ENCODE measurements at regions not wholly inside any gene's neighbourhood (a gene's known extent, or its start where the extent isn't known, plus 50 kb on each side); places are given as distances from the start of the nearest gene placed in this dataset.

DNA sequence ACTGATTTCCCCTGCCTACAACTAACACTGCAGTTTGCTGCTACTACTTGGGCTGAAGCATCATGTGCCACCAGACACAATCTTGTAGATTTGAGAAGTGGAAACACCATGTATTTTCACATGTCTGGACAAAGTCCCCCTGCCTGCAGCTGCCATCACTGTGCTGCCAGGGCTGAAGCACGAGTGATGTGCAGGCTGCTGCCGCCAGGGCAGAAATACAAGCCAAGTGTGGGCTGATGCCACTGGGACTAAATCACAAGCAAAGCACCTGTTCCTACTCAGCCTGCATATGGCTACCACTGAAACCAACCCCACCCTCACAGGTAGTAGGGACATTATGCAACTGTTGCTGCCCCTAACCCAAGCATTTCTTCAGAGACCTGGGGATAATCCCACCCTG is 179.5 kb upstream of the SLC35G4 start:
- Histone ChIP-seq H3F3A (replicated peaks; ENCODE audit: insufficient read depth) (no peaks in the 10 kb centered on the region), H2AFZ (ENCODE audit: low read depth) (no peak overlapping the region), H3K27ac (ENCODE audit: low read depth in 2 of 2, low read length in 1 of 2) (no peak overlapping the region), H3K27me3 (ENCODE audit: insufficient read depth) (peaks cover 6% of the 10 kb centered on the region; the same call in 1 of the 2 replicates), H3K9ac (no peak overlapping the region), H3K4me3 (ENCODE audit: low read depth in 2 of 2, low read length in 1 of 2) (no peak overlapping the region), H3K36me3 (replicated peaks in 1 of 2; ENCODE audit: control insufficient read depth in 1 of 2, insufficient read depth in 2 of 2, low read length in 1 of 2) (no peaks in the 10 kb centered on the region), H3K4me1 (ENCODE audit: control insufficient read depth in 1 of 2, insufficient read depth in 2 of 2, low read depth in 1 of 2, low read length in 1 of 2) (no peaks in the 10 kb centered on the region), H4K20me1 (ENCODE audit: insufficient read depth) (no peaks in the 10 kb centered on the region), H3K9me3 (no peaks in the 10 kb centered on the region), H3K4me2 (no peak overlapping the region), H3K79me2 (ENCODE audit: insufficient read depth) (no peaks in the 10 kb centered on the region), H3K9me2 (no peaks in the 10 kb centered on the region)
- ChIA-PET POLR2A (no interaction called here), CTCF (no interaction called here)
- TF ChIP-seq MEF2A (IDR thresholded peaks at IDR 0.05; ENCODE audit: borderline replicate concordance, low read depth) (no peak), GABPA (IDR thresholded peaks at IDR 0.05; ENCODE audit: low read depth) (no peak), RFX5 (IDR thresholded peaks at IDR 0.05; ENCODE audit: low read length) (no peak), TCF12 (IDR thresholded peaks at IDR 0.05) (no peak), RCOR1 (IDR thresholded peaks at IDR 0.05; ENCODE audit: low read length) (no peak), RXRA (IDR thresholded peaks at IDR 0.05; ENCODE audit: borderline replicate concordance, low read depth) (no peak), NFIC (IDR thresholded peaks at IDR 0.05; ENCODE audit: borderline replicate concordance) (no peak), RAD21 (IDR thresholded peaks at IDR 0.05; ENCODE audit: low read length) (no peak), GATA2 (CRISPR knock-in tag; IDR thresholded peaks at IDR 0.05) (no peak), TAF1 (IDR thresholded peaks at IDR 0.05; ENCODE audit: borderline replicate concordance, low read depth, low read length) (no peak), FOSL2 (IDR thresholded peaks at IDR 0.05; ENCODE audit: borderline replicate concordance, low read depth) (no peak), FOXJ3 (CRISPR knock-in tag; IDR thresholded peaks at IDR 0.05) (no peak), JUND (IDR thresholded peaks at IDR 0.05) (no peak), SIN3A (IDR thresholded peaks at IDR 0.05; ENCODE audit: borderline replicate concordance, low read depth, low read length) (no peak), FOXM1 (IDR thresholded peaks at IDR 0.05; ENCODE audit: low read depth) (no peak), EP300 (IDR thresholded peaks at IDR 0.05; ENCODE audit: borderline replicate concordance in 1 of 2, low read depth in 1 of 2, low read length in 1 of 2) (no peak)
- TF ChIP-seq, protein P1, sequence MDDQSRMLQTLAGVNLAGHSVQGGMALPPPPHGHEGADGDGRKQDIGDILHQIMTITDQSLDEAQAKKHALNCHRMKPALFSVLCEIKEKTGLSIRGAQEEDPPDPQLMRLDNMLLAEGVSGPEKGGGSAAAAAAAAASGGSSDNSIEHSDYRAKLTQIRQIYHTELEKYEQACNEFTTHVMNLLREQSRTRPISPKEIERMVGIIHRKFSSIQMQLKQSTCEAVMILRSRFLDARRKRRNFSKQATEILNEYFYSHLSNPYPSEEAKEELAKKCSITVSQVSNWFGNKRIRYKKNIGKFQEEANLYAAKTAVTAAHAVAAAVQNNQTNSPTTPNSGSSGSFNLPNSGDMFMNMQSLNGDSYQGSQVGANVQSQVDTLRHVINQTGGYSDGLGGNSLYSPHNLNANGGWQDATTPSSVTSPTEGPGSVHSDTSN (IDR thresholded peaks at IDR 0.05), result no peak
- TF ChIP-seq, protein P2, sequence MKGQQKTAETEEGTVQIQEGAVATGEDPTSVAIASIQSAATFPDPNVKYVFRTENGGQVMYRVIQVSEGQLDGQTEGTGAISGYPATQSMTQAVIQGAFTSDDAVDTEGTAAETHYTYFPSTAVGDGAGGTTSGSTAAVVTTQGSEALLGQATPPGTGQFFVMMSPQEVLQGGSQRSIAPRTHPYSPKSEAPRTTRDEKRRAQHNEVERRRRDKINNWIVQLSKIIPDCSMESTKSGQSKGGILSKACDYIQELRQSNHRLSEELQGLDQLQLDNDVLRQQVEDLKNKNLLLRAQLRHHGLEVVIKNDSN (IDR thresholded peaks at IDR 0.05; ENCODE audit: borderline replicate concordance, low read depth), result no peak
- TF ChIP-seq, protein P3, sequence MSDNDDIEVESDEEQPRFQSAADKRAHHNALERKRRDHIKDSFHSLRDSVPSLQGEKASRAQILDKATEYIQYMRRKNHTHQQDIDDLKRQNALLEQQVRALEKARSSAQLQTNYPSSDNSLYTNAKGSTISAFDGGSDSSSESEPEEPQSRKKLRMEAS (IDR thresholded peaks at IDR 0.05; ENCODE audit: low read depth), result no peak
- WGBS (ENCODE audit: low lambda C conversion rate), result 20% methylated on average over 2 of the region's 2 CpGs
- no peak for DNase-seq

DNA sequence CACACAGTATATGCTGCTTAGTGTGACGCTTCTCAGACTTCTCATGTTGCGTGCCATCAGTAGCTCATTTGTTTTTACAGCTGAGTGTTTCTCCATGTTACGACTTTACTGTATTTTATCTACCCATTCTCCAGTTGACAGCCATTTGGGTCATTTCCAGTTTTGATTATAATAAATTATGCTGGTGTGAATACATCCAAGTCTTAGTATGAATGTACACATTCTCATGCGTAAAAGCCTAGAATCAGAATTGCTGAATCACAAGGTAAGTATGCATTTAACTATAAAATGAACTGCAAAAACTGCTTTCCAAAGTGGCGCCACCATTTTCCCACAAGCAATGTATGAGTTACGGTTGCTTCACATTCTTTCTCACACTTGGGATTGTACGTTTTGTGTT is 184.2 kb upstream of the SLC35G4 start:
- 0 out of 2 replicates have a peak, but pooled peaks cover 3% of the 10 kb centered on the region for H3K9me2 ChIP-seq
- CTCF ChIA-PET, result no interaction called here
- H3K9me3 ChIP-seq, result no peaks in the 10 kb centered on the region
- no peaks in the 10 kb centered on the region for H3K36me3 ChIP-seq (replicated peaks in 1 of 2; ENCODE audit: control insufficient read depth in 1 of 2, insufficient read depth in 2 of 2, low read length in 1 of 2)
- peaks cover 6% of the 10 kb centered on the region; the same call in 1 of the 2 replicates for H3K27me3 ChIP-seq (ENCODE audit: insufficient read depth)
- no peak overlapping the region for H3K4me2 ChIP-seq
- no peak overlapping the region for H3K4me3 ChIP-seq (ENCODE audit: low read depth in 2 of 2, low read length in 1 of 2)
- no peak overlapping the region for H3K27ac ChIP-seq (ENCODE audit: low read depth in 2 of 2, low read length in 1 of 2)
- POLR2A ChIA-PET, result no interaction called here
- WGBS (ENCODE audit: low lambda C conversion rate), result 16% methylated on average over 7 of the region's 7 CpGs
- no peak overlapping the region for H3K9ac ChIP-seq
- no peak overlapping the region for H2AFZ ChIP-seq (ENCODE audit: low read depth)
- no peaks in the 10 kb centered on the region for H3F3A ChIP-seq (replicated peaks; ENCODE audit: insufficient read depth)
- H3K79me2 ChIP-seq (ENCODE audit: insufficient read depth), result no peaks in the 10 kb centered on the region
- H3K4me1 ChIP-seq (ENCODE audit: control insufficient read depth in 1 of 2, insufficient read depth in 2 of 2, low read depth in 1 of 2, low read length in 1 of 2), result no peaks in the 10 kb centered on the region
- no peaks in the 10 kb centered on the region for H4K20me1 ChIP-seq (ENCODE audit: insufficient read depth)
- no peak for DNase-seq
- no peak for TF ChIP-seq CHD2 (IDR thresholded peaks at IDR 0.05; ENCODE audit: low read length, partially characterized antibody)
- no peak for TF ChIP-seq FOXJ3 (CRISPR knock-in tag; IDR thresholded peaks at IDR 0.05)
- TF ChIP-seq SIN3A (IDR thresholded peaks at IDR 0.05; ENCODE audit: borderline replicate concordance, low read depth, low read length), result no peak
- TF ChIP-seq TAF1 (IDR thresholded peaks at IDR 0.05; ENCODE audit: borderline replicate concordance, low read depth, low read length), result no peak
- no peak for TF ChIP-seq JUND (IDR thresholded peaks at IDR 0.05)
- TF ChIP-seq NFIC (IDR thresholded peaks at IDR 0.05; ENCODE audit: borderline replicate concordance), result no peak
- TF ChIP-seq FOXM1 (IDR thresholded peaks at IDR 0.05; ENCODE audit: low read depth), result no peak
- TF ChIP-seq RAD21 (IDR thresholded peaks at IDR 0.05; ENCODE audit: low read length), result no peak
- TF ChIP-seq RXRA (IDR thresholded peaks at IDR 0.05; ENCODE audit: borderline replicate concordance, low read depth), result no peak
- TF ChIP-seq FOSL2 (IDR thresholded peaks at IDR 0.05; ENCODE audit: borderline replicate concordance, low read depth), result no peak
- no peak for TF ChIP-seq NRF1 (IDR thresholded peaks at IDR 0.05; ENCODE audit: low read depth, low read length)
- TF ChIP-seq, protein P4, sequence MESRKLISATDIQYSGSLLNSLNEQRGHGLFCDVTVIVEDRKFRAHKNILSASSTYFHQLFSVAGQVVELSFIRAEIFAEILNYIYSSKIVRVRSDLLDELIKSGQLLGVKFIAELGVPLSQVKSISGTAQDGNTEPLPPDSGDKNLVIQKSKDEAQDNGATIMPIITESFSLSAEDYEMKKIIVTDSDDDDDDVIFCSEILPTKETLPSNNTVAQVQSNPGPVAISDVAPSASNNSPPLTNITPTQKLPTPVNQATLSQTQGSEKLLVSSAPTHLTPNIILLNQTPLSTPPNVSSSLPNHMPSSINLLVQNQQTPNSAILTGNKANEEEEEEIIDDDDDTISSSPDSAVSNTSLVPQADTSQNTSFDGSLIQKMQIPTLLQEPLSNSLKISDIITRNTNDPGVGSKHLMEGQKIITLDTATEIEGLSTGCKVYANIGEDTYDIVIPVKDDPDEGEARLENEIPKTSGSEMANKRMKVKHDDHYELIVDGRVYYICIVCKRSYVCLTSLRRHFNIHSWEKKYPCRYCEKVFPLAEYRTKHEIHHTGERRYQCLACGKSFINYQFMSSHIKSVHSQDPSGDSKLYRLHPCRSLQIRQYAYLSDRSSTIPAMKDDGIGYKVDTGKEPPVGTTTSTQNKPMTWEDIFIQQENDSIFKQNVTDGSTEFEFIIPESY (IDR thresholded peaks at IDR 0.05; ENCODE audit: borderline replicate concordance, low read depth), result no peak
